Endodermal cell (in vitro differentiated cells): ENCODE measurements at regions not wholly inside any gene's neighbourhood (a gene's known extent, or its start where the extent isn't known, plus 50 kb on each side); places are given as distances from the start of the nearest gene placed in this dataset.

Source experiments
- DNase-seq: peaks from one replicate; pipeline ENCODE4 v3.0.0-alpha.2; 2017
- H3K27ac ChIP-seq: 2 replicates; pipeline ENCODE4 v1.5.1; 2013; ENCODE audit warnings: mild to moderate bottlenecking, low read depth, low read length, moderate library complexity
- H3K27me3 ChIP-seq: 2 replicates; pipeline ENCODE4 v1.6.1; 2013; ENCODE audit warnings: mild to moderate bottlenecking, low read length, moderate library complexity; ENCODE audit not compliant: insufficient read depth, control insufficient read depth, poor library complexity, severe bottlenecking
- H3K36me3 ChIP-seq: 2 replicates; pipeline ENCODE4 v1.7.0; 2013; ENCODE audit warnings: mild to moderate bottlenecking, low read length, moderate library complexity; ENCODE audit not compliant: control insufficient read depth, insufficient read depth
- H3K4me1 ChIP-seq: one replicate; pipeline ENCODE4 v1.7.0; 2013; ENCODE audit warnings: low read length; ENCODE audit not compliant: control insufficient read depth, insufficient read depth
- H3K4me3 ChIP-seq: 2 replicates; pipeline ENCODE4 v1.5.1; 2013; ENCODE audit warnings: mild to moderate bottlenecking, low read length, moderate library complexity
- H3K9ac ChIP-seq: 2 replicates; pipeline ENCODE4 v1.6.1; 2013; ENCODE audit warnings: mild to moderate bottlenecking, low read length, moderate library complexity; ENCODE audit not compliant: poor library complexity, severe bottlenecking; ENCODE audit errors: extremely low read depth
- H3K9me3 ChIP-seq: 2 replicates; pipeline ENCODE4 v1.6.1; 2013; ENCODE audit warnings: mild to moderate bottlenecking, low read length, moderate library complexity; ENCODE audit not compliant: control insufficient read depth
- H3K27ac Mint-ChIP-seq: 2 replicates; pipeline ENCODE4 v1.8.0; 2020; ENCODE audit warnings: mixed read lengths
- H3K27me3 Mint-ChIP-seq: 2 replicates; pipeline ENCODE4 v1.8.0; 2021; ENCODE audit warnings: mild to moderate bottlenecking, mixed read lengths; ENCODE audit not compliant: insufficient read depth
- H3K36me3 Mint-ChIP-seq: 2 replicates; pipeline ENCODE4 v1.8.0; 2020; ENCODE audit warnings: low read depth, mixed read lengths
- H3K4me1 Mint-ChIP-seq: 2 replicates; pipeline ENCODE4 v1.8.0; 2020; ENCODE audit warnings: mixed read lengths
- H3K4me3 Mint-ChIP-seq: 2 replicates; pipeline ENCODE4 v1.8.0; 2020; ENCODE audit warnings: mild to moderate bottlenecking, moderate library complexity, mixed read lengths
- H3K9me3 Mint-ChIP-seq: 2 replicates; pipeline ENCODE4 v1.8.0; 2020; ENCODE audit warnings: mild to moderate bottlenecking, mixed read lengths
- WGBS, 2 experiments: methylation state at CpG; one replicate each; pipeline versions ENCODE4 v1.1.5 to v1.1.7; 2013; ENCODE audit warnings: missing lambda C conversion rate in 2 of 2, mixed read lengths in 1 of 2; ENCODE audit not compliant: insufficient coverage in 1 of 2, insufficient read length in 1 of 2; 5-methylcytosine and 5-hydroxymethylcytosine counted together
- TF ChIP-seq, protein P1 (sequence below): fragments of 200-600 bp; sonication (generic); conservative IDR thresholded peaks from 2 replicates; pipeline ENCODE4 v1.5.0; 2021; ENCODE audit warnings: antibody characterized with exemption, mild to moderate bottlenecking

DNA sequence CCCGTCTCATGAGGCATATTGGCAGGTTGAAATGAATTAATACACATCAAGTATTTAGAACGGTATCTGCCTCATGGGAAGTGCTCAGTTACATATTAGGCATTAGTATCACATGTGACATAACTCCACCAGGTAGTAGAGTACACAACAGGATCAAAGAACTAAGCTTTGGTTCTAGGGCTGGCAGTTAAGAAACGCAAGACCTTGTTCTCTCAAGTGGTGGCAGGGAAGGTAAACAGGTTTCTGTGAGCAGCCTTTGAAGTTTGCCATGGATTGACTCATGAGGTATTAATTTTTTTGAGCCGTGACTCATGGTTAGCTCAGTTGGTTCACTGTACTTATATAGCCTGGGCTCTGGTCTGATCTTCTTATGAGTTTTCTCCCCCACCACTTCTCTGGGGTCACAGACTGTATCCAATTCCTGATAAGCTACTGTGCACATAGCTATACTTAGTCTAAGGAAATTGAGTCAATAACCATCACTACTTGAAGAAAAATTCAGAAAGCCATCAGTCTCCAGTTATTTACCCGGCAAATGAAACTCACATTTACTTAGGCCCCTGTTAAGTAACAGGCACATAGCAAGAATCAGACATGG, 155.6 kb upstream of the STT3B start:
- H3K4me3 Mint-ChIP-seq, result no peak overlapping the region
- no peaks in the 10 kb centered on the region for H3K9me3 ChIP-seq
- H3K4me1 ChIP-seq, result peaks cover 12% of the 10 kb centered on the region
- no peak overlapping the region for H3K9ac ChIP-seq
- H3K4me1 Mint-ChIP-seq, result peaks cover 8% of the 10 kb centered on the region
- no peaks in the 10 kb centered on the region for H3K36me3 ChIP-seq
- no peaks in the 10 kb centered on the region for H3K27me3 Mint-ChIP-seq
- H3K9me3 Mint-ChIP-seq, result no peaks in the 10 kb centered on the region
- TF ChIP-seq, protein P1, sequence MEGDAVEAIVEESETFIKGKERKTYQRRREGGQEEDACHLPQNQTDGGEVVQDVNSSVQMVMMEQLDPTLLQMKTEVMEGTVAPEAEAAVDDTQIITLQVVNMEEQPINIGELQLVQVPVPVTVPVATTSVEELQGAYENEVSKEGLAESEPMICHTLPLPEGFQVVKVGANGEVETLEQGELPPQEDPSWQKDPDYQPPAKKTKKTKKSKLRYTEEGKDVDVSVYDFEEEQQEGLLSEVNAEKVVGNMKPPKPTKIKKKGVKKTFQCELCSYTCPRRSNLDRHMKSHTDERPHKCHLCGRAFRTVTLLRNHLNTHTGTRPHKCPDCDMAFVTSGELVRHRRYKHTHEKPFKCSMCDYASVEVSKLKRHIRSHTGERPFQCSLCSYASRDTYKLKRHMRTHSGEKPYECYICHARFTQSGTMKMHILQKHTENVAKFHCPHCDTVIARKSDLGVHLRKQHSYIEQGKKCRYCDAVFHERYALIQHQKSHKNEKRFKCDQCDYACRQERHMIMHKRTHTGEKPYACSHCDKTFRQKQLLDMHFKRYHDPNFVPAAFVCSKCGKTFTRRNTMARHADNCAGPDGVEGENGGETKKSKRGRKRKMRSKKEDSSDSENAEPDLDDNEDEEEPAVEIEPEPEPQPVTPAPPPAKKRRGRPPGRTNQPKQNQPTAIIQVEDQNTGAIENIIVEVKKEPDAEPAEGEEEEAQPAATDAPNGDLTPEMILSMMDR, result no peak
- no peak overlapping the region for H3K27ac ChIP-seq
- H3K4me3 ChIP-seq, result no peak overlapping the region
- H3K27ac Mint-ChIP-seq, result no peak overlapping the region
- no peak for DNase-seq
- WGBS, 2 experiments, result 90 to 94% methylated on average over 5 of the region's 5 CpGs
- no peaks in the 10 kb centered on the region for H3K27me3 ChIP-seq
- no peaks in the 10 kb centered on the region for H3K36me3 Mint-ChIP-seq

DNA sequence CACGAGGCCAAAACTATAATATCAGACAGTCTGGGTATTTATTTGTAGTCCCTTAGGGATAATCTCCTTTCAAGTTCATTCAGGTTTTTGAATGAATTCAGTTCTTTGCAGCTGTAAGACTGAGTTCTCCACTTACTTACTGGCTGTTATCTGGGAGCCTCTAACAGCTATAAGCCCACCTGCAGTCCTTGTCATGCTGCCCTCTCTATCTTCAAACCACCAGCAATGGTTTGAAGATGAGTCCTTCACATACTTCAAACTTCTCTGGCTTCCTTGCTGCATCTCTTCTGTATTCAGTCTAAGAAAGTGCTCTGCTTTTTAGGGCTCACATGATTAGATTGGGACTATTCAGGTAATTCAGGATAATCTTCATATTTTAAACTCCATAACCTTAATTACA, 154.5 kb upstream of the STT3B start:
- 88% methylated on average over 1 of the region's 1 CpG; no CpG with 5 or more reads in 1 of the 2 experiments for WGBS, 2 experiments
- H3K27ac ChIP-seq, result no peak overlapping the region
- no peaks in the 10 kb centered on the region for H3K9me3 Mint-ChIP-seq

DNA sequence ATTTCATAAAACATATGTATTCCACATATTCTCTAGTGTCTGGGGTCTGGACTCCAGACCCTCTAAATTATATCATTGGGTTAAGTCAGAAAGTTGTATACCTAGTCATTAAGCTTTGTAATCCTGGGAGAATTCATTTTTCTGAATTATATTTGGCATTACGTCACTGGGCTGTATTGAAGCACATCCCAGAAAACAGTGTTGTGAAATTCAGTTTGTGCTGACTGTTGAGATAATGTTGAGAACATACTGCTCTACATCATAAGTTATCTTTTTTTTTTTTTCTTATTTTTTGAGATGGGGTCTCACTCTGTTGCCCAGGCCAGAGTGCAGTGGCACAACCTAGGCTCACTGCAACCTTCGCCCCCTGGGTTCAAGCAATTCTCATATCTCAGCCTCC, 153.1 kb upstream of the STT3B start:
- Mint-ChIP-seq H3K4me3 (no peak overlapping the region), H3K4me1 (peaks cover 8% of the 10 kb centered on the region), H3K36me3 (no peaks in the 10 kb centered on the region), H3K27me3 (no peaks in the 10 kb centered on the region), H3K27ac (no peak overlapping the region), H3K9me3 (no peaks in the 10 kb centered on the region)
- Histone ChIP-seq H3K9ac (no peak overlapping the region), H3K27me3 (no peaks in the 10 kb centered on the region), H3K9me3 (no peaks in the 10 kb centered on the region), H3K4me1 (peaks cover 12% of the 10 kb centered on the region), H3K4me3 (no peak overlapping the region), H3K27ac (no peak overlapping the region), H3K36me3 (no peaks in the 10 kb centered on the region)
- no peak for DNase-seq
- WGBS, 2 experiments, result 97 to 100% methylated on average over 1 to 2 of the region's 2 CpGs
- TF ChIP-seq, protein P1, result no peak

More for the DNA sequence above, 154.5 kb upstream of the STT3B start:
- no peak overlapping the region for H3K9ac ChIP-seq
- Mint-ChIP-seq H3K4me3 (no peak overlapping the region), H3K27me3 (no peaks in the 10 kb centered on the region), H3K27ac (no peak overlapping the region), H3K36me3 (no peaks in the 10 kb centered on the region), H3K4me1 (peaks cover 8% of the 10 kb centered on the region)
- H3K4me3 ChIP-seq, result no peak overlapping the region
- DNase-seq, result no peak
- no peaks in the 10 kb centered on the region for H3K36me3 ChIP-seq
- TF ChIP-seq, protein P1, result no peak
- no peaks in the 10 kb centered on the region for H3K9me3 ChIP-seq
- peaks cover 12% of the 10 kb centered on the region for H3K4me1 ChIP-seq
- H3K27me3 ChIP-seq, result no peaks in the 10 kb centered on the region
